ENCODE measurements at regions not wholly inside any gene's neighbourhood (a gene's known extent, or its start where the extent isn't known, plus 50 kb on each side); places are given as distances from the start of the nearest gene placed in this dataset.

DNA sequence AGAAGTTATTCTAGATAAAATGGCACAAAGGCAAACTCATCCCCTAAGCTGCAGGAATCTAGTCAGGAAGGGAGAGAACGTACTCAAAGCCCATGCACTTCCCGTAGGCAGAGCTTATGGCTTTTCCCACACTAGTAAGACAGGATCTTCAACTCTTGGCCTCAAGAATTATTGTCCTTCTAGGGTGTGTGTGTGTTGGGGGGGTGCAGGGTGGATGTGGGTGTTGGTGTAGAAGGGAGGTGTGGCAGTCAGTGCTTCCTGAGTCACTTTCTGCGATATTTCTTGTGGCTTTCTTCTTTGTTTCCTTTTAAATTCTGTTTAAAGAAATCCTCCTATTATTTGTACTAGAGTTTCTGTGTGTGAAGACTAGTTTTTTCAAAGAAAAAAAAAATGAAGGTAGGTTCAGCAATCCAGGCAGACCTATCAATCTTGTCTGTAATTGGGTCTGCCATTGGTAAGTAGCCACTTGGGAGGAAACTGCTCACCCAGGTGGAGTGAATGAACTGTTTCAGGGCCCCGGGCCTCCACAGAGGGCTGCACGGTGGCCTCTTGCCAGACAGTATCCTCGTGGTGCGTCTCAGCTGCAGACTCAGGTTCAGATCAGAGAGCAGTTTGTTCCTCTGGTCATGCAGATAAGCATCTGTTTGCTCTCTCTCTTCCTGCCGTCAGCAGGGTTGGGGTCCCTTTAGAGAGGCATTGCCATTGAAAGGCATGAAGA is 131.9 kb downstream of the NPR3 start:
- no TSS peak for BruUV-seq (replicated peaks)
- Histone ChIP-seq H3K4me2 (ENCODE audit: low read length) (peak overlapping the region; percentile 61), H3K79me2 (ENCODE audit: low read length) (no peaks in the 10 kb centered on the region), H2AFZ (ENCODE audit: low read length) (peak overlapping the region; percentile 60), H3K4me1 (ENCODE audit: insufficient read depth, low read length) (peaks cover 20% of the 10 kb centered on the region), H3K36me3 (ENCODE audit: low read depth, low read length) (no peaks in the 10 kb centered on the region), H3K9me2 (replicated peaks; ENCODE audit: low read length) (no peaks in the 10 kb centered on the region), H4K20me1 (ENCODE audit: low read length) (no peaks in the 10 kb centered on the region), H3K4me3 (ENCODE audit: low read length) (peak overlapping the region; percentile 12; the same call in 1 of the 2 replicates), H3K9ac (ENCODE audit: low read length) (peak overlapping the region; percentile 35; the same call in 1 of the 2 replicates), H3F3A (ENCODE audit: low read length, unreplicated experiment) (no peaks in the 10 kb centered on the region), H3K9me3 (ENCODE audit: low read length) (no peaks in the 10 kb centered on the region), H3K27me3 (ENCODE audit: low read length) (no peaks in the 10 kb centered on the region), H3K27ac (ENCODE audit: low read length) (peak overlapping the region; percentile 79)
- TF ChIP-seq, protein P1, sequence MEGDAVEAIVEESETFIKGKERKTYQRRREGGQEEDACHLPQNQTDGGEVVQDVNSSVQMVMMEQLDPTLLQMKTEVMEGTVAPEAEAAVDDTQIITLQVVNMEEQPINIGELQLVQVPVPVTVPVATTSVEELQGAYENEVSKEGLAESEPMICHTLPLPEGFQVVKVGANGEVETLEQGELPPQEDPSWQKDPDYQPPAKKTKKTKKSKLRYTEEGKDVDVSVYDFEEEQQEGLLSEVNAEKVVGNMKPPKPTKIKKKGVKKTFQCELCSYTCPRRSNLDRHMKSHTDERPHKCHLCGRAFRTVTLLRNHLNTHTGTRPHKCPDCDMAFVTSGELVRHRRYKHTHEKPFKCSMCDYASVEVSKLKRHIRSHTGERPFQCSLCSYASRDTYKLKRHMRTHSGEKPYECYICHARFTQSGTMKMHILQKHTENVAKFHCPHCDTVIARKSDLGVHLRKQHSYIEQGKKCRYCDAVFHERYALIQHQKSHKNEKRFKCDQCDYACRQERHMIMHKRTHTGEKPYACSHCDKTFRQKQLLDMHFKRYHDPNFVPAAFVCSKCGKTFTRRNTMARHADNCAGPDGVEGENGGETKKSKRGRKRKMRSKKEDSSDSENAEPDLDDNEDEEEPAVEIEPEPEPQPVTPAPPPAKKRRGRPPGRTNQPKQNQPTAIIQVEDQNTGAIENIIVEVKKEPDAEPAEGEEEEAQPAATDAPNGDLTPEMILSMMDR (conservative IDR thresholded peaks at IDR 0.05; ENCODE audit: low read depth, low read length) = no peak
- TF ChIP-seq EZH2phosphoT487 (IDR thresholded peaks at IDR 0.05; ENCODE audit: borderline replicate concordance, low read length) (no peak), EZH2 (IDR thresholded peaks at IDR 0.05; ENCODE audit: low read length, unreplicated experiment) (no peak)
- ChIA-PET CTCF (no interaction called here), POLR2A (ENCODE audit: unreplicated experiment) (interaction anchor here (0.6 kb wide), 1 partner anchor 23 kb away, joined by 4 read pairs; no protein-coding TSS in a partner anchor)
- DNase-seq = peak; percentile 92
- peak; percentile 98 for ATAC-seq
- intact Hi-C loops (cut with micrococcal nuclease) = no loop called here

DNA sequence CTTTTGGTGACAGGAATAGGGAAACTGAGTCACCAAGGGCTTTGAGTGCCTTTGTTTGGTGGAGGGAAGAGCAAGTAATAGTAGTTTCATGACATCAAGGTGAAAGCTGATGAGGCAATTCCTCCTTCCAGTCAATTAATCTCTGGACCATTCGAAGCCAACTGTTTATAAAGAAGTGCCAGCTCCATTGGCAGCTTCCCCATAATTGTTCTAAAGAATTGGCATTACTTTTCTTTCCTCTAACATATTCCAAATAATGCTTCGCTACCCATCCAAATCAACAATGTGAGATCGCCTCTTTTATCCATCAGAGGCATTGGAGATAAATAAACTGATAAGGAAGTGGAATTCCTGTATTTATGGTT is 132.4 kb downstream of the NPR3 start:
- no peaks in the 10 kb centered on the region for H4K20me1 ChIP-seq (ENCODE audit: low read length)
- no peak for ATAC-seq
- H3F3A ChIP-seq (ENCODE audit: low read length, unreplicated experiment) = no peaks in the 10 kb centered on the region
- peak overlapping the region; percentile 61 for H3K4me2 ChIP-seq (ENCODE audit: low read length)
- H3K27me3 ChIP-seq (ENCODE audit: low read length) = no peaks in the 10 kb centered on the region
- DNase-seq = no peak
- H3K36me3 ChIP-seq (ENCODE audit: low read depth, low read length) = no peaks in the 10 kb centered on the region
- H3K27ac ChIP-seq (ENCODE audit: low read length) = peak overlapping the region; percentile 79
- H3K9me3 ChIP-seq (ENCODE audit: low read length) = no peaks in the 10 kb centered on the region
- POLR2A ChIA-PET (ENCODE audit: unreplicated experiment) = no interaction called here
- no peaks in the 10 kb centered on the region for H3K79me2 ChIP-seq (ENCODE audit: low read length)
- no peak overlapping the region; the same call in 1 of the 2 replicates for H3K9ac ChIP-seq (ENCODE audit: low read length)
- peaks cover 18% of the 10 kb centered on the region for H3K4me1 ChIP-seq (ENCODE audit: insufficient read depth, low read length)
- TF ChIP-seq EZH2 (IDR thresholded peaks at IDR 0.05; ENCODE audit: low read length, unreplicated experiment) (no peak), EZH2phosphoT487 (IDR thresholded peaks at IDR 0.05; ENCODE audit: borderline replicate concordance, low read length) (no peak)
- TF ChIP-seq, protein P1 (conservative IDR thresholded peaks at IDR 0.05; ENCODE audit: low read depth, low read length) = no peak
- H2AFZ ChIP-seq (ENCODE audit: low read length) = peak overlapping the region; percentile 60; the same call in 1 of the 2 replicates
- H3K9me2 ChIP-seq (replicated peaks; ENCODE audit: low read length) = no peaks in the 10 kb centered on the region
- CTCF ChIA-PET = no interaction called here
- no TSS peak for BruUV-seq (replicated peaks)
- intact Hi-C loops (cut with micrococcal nuclease) = no loop called here
- no peak overlapping the region for H3K4me3 ChIP-seq (ENCODE audit: low read length)

DNA sequence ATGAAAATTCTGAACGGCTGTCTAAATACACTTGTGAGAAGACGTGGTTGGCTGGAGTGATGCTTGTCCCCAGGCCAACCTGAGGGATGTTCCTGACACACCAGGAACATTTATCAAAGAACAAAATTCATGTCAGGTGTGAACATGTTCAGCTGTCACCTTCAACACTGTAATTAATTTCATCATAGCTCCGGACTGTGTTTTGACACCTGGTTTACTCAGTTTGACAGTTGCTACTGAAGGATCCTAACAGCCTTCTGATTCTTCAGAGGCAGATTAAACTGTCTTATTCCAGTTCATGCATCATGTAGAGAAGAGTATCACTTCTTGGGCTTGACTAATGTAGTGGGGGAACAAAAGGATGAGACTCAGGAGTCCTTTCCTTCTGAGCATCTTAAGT is 134.1 kb downstream of the NPR3 start:
- H3K4me1 ChIP-seq (ENCODE audit: insufficient read depth, low read length) = peaks cover 18% of the 10 kb centered on the region
- H3K9me3 ChIP-seq (ENCODE audit: low read length) = no peaks in the 10 kb centered on the region
- DNase-seq (no peak), ATAC-seq (no peak)
- H3K36me3 ChIP-seq (ENCODE audit: low read depth, low read length) = no peaks in the 10 kb centered on the region
- H3K27ac ChIP-seq (ENCODE audit: low read length) = no peak overlapping the region
- no peak overlapping the region for H3K9ac ChIP-seq (ENCODE audit: low read length)
- no peak overlapping the region for H2AFZ ChIP-seq (ENCODE audit: low read length)
- ChIA-PET POLR2A (ENCODE audit: unreplicated experiment) (no interaction called here), CTCF (no interaction called here)
- no peaks in the 10 kb centered on the region for H3K9me2 ChIP-seq (replicated peaks; ENCODE audit: low read length)
- intact Hi-C loops (cut with micrococcal nuclease) = no loop called here
- H3K4me3 ChIP-seq (ENCODE audit: low read length) = no peak overlapping the region
- no peaks in the 10 kb centered on the region for H3F3A ChIP-seq (ENCODE audit: low read length, unreplicated experiment)
- no TSS peak for BruUV-seq (replicated peaks)
- no peaks in the 10 kb centered on the region for H3K27me3 ChIP-seq (ENCODE audit: low read length)
- TF ChIP-seq, protein P1 (conservative IDR thresholded peaks at IDR 0.05; ENCODE audit: low read depth, low read length) = no peak
- TF ChIP-seq EZH2 (IDR thresholded peaks at IDR 0.05; ENCODE audit: low read length, unreplicated experiment) = no peak
- TF ChIP-seq EZH2phosphoT487 (IDR thresholded peaks at IDR 0.05; ENCODE audit: borderline replicate concordance, low read length) = no peak
- no peak overlapping the region for H3K4me2 ChIP-seq (ENCODE audit: low read length)
- H4K20me1 ChIP-seq (ENCODE audit: low read length) = no peaks in the 10 kb centered on the region
- no peaks in the 10 kb centered on the region for H3K79me2 ChIP-seq (ENCODE audit: low read length)

All from PC-3 (cell line).